Heart left ventricle (tissue), 16 donors: ENCODE measurements at regions not wholly inside any gene's neighbourhood (a gene's known extent, or its start where the extent isn't known, plus 50 kb on each side); places are given as distances from the start of the nearest gene placed in this dataset.

Experiments
- ATAC-seq, 4 donors: fragments of 200-7000 bp; cut with Tn5 transposase; one replicate each; pipeline ENCODE4 v1.9.1; 2020 to 2022; ENCODE audit warnings: moderate library complexity in 4 of 4, mild to moderate bottlenecking in 3 of 4, moderate number of reproducible peaks in 1 of 4
- DNase-seq, 5 donors: peaks; one replicate each; pipeline ENCODE4 v3.0.0-alpha.2; 2020
- H3K27ac ChIP-seq, 12 donors: fragments of 200-600 bp; sonication (generic) in 4 of 12; one replicate each; pipeline versions ENCODE4 v1.5.0 to v1.8.0; 2016 to 2022; ENCODE audit warnings: mild to moderate bottlenecking in 2 of 12
- H3K27me3 ChIP-seq, 9 donors: fragments of 200-600 bp; sonication (generic) in 2 of 9; one replicate each; pipeline versions ENCODE4 v1.5.1 to v1.8.0; 2016 to 2022; ENCODE audit warnings: mild to moderate bottlenecking in 3 of 9
- H3K36me3 ChIP-seq, 9 donors: fragments of 200-600 bp; sonication (generic) in 2 of 9; one replicate each; pipeline versions ENCODE4 v1.5.0 to v1.8.0; 2018 to 2022; ENCODE audit warnings: mild to moderate bottlenecking in 2 of 9
- H3K4me1 ChIP-seq, 12 donors: fragments of 200-600 bp; sonication (generic) in 4 of 12; one replicate each; pipeline versions ENCODE4 v1.5.0 to v1.8.0; 2016 to 2022; ENCODE audit warnings: mild to moderate bottlenecking in 3 of 12
- H3K4me3 ChIP-seq, 12 donors: fragments of 200-600 bp; sonication (generic) in 4 of 12; one replicate each; pipeline versions ENCODE4 v1.5.0 to v1.8.0; 2017 to 2022; ENCODE audit warnings: mild to moderate bottlenecking in 9 of 12, moderate library complexity in 4 of 12
- H3K9me3 ChIP-seq, 12 donors: fragments of 200-600 bp; sonication (generic) in 4 of 12; one replicate each; pipeline versions ENCODE4 v1.5.0 to v1.8.0; 2016 to 2022; ENCODE audit warnings: mild to moderate bottlenecking in 1 of 12
- CTCF ChIP-seq, 12 donors: fragments of 200-600 bp; sonication (generic) in 4 of 12; IDR thresholded peaks; one replicate each; pipeline versions ENCODE4 v1.5.0 to v1.8.0; 2018 to 2022; ENCODE audit warnings: antibody characterized with exemption in 12 of 12, mild to moderate bottlenecking in 5 of 12
- POLR2A ChIP-seq, 2 donors: fragments of 450-650 bp; IDR thresholded peaks; one replicate each; pipeline ENCODE4 v1.6.1; 2017; ENCODE audit warnings: antibody characterized with exemption in 2 of 2, mild to moderate bottlenecking in 2 of 2, moderate library complexity in 2 of 2
- WGBS, 4 donors: extraction: QIAGEN DNeasy Blood & Tissue Kit in 2 of 4; methylation state at CpG; one replicate each; pipeline versions ENCODE4 v1.1.5 to v1.1.7; 2013 to 2018; 5-methylcytosine and 5-hydroxymethylcytosine counted together
- intact Hi-C, 10 donors: fragments of 100-400 bp; cut with DNase I; formaldehyde crosslinking; loops; one replicate each; pipeline versions ENCODE4 v1.11.1 to v1.14.2; 2022
- donor health status: ischemic (EF 13 %, LVEDD 7.1; RV severe dilation, severe dysfunction).
- donor health status: healthy with polysubstance abuse.
- donor health status: DM: no; HTN: yes; CAD: no.
- donor health status: DM: no; HTN: no; CAD: no.
- donor health status: ischemic (EF 25% LVEDD 6.9; RV normal size, moderate dysfunction).
- donor health status: ischemic (EF 25% LVEDD 5.7; RV mildly dilated, moderate dysfunction).
- donor health status: healthy.
- donor health status: DM: yes; HTN: yes; CAD: no.
- donor health status: ischemic (EF 35%, LVEDD 5.7; RV mildly dilated, moderate dysfunction).
- donor health status: nonischemic (EF 11% LVEDD 7.7; RV severe dilation, severe dysfunction).
- donor health status: DM: yes; HTN: yes; CAD: no.
- donor health status: PGD.
- donor health status: ischemic (EF 29% LVEDD 5.4; RV normal size, mild dysfunction).
- donor health status: nonischemic (EF 23%, LVEDD 6.1; RV moderate dilation, normal function).

GRCh38 chr1:80194221-80194620 lies 1187.7 kb upstream of the ADGRL4 start:
- no peaks in the 10 kb centered on the region for H3K36me3 ChIP-seq
- intact Hi-C loops = no loop called here
- TF ChIP-seq CTCF (IDR thresholded peaks at IDR 0.05) (no peak), POLR2A (IDR thresholded peaks at IDR 0.05) (no peak)
- H3K9me3 ChIP-seq = no peaks in the 10 kb centered on the region
- H3K4me1 ChIP-seq = no peaks in the 10 kb centered on the region
- H3K27ac ChIP-seq = no peak overlapping the region
- DNase-seq (no peak), ATAC-seq (no peak)
- 84 to 92% (median 88%) methylated on average over 4 of the region's 4 CpGs for WGBS, 4 donors
- no peaks in the 10 kb centered on the region for H3K27me3 ChIP-seq
- no peak overlapping the region for H3K4me3 ChIP-seq

- H3K4me1 ChIP-seq = no peaks in the 10 kb centered on the region
- no peak overlapping the region for H3K27ac ChIP-seq
- no peak for ATAC-seq
- no peaks in the 10 kb centered on the region for H3K36me3 ChIP-seq
- no peak for TF ChIP-seq CTCF (IDR thresholded peaks at IDR 0.05)
- no peak for TF ChIP-seq POLR2A (IDR thresholded peaks at IDR 0.05)
- no peaks in the 10 kb centered on the region for H3K27me3 ChIP-seq
- DNase-seq = no peak
- H3K4me3 ChIP-seq = no peak overlapping the region
- peaks cover 0 to 11% (median under 1%) of the 10 kb centered on the region in 12 donors for H3K9me3 ChIP-seq
- intact Hi-C loops = no loop called here
These were observed 1174.9 kb upstream of the ADGRL4 start for GRCh38 chr1:80181418-80181817.

- intact Hi-C loops = no loop called here
These were observed 1165.1 kb upstream of the ADGRL4 start for GRCh38 chr1:80171631-80172030.

GRCh38 chr1:80170811-80171485 lies 1164.4 kb upstream of the ADGRL4 start:
- Histone ChIP-seq H3K27me3 (no peaks in the 10 kb centered on the region), H3K4me1 (peaks cover 0 to 6% (median 0%) of the 10 kb centered on the region in 12 donors), H3K27ac (no peak overlapping the region), H3K36me3 (no peaks in the 10 kb centered on the region), H3K9me3 (peaks cover 0 to 9% (median 0%) of the 10 kb centered on the region in 12 donors), H3K4me3 (no peak overlapping the region)
- intact Hi-C loops = no loop called here
- WGBS, 4 donors = 39 to 46% (median 41%) methylated on average over 1 of the region's 1 CpG
- DNase-seq (peak in 1 of 5 donors; percentile 7), ATAC-seq (no peak)
- TF ChIP-seq CTCF (IDR thresholded peaks at IDR 0.05) = no peak
- TF ChIP-seq POLR2A (IDR thresholded peaks at IDR 0.05) = no peak

More at GRCh38 chr1:80171631-80172030, 1165.1 kb upstream of the ADGRL4 start:
- H3K4me3 ChIP-seq = no peak overlapping the region
- H3K27me3 ChIP-seq = no peaks in the 10 kb centered on the region
- H3K4me1 ChIP-seq = peaks cover 0 to 6% (median 0%) of the 10 kb centered on the region in 12 donors
- DNase-seq = no peak
- WGBS, 4 donors = 77 to 85% (median 81%) methylated on average over 4 of the region's 4 CpGs
- TF ChIP-seq CTCF (IDR thresholded peaks at IDR 0.05) = no peak
- ATAC-seq = no peak
- peaks cover 0 to 9% (median 3%) of the 10 kb centered on the region in 12 donors for H3K9me3 ChIP-seq
- no peaks in the 10 kb centered on the region for H3K36me3 ChIP-seq
- no peak overlapping the region for H3K27ac ChIP-seq
